Right atrium auricular region (tissue), 2 donors: ENCODE measurements at regions not wholly inside any gene's neighbourhood (a gene's known extent, or its start where the extent isn't known, plus 50 kb on each side); places are given as distances from the start of the nearest gene placed in this dataset.

Experiments
- DNase-seq: peaks from one replicate; pipeline ENCODE4 v3.0.0-alpha.2; 2019; ENCODE audit warnings: low spot score
- H3K27ac ChIP-seq, 2 donors: fragments of 200-600 bp; sonication (generic); 1 replicate in 1 of 2; 2 replicates in 1 of 2; pipeline ENCODE4 v1.5.1; 2016 to 2019
- H3K27me3 ChIP-seq, 2 donors: fragments of 200-600 bp; sonication (generic); one replicate each; pipeline versions ENCODE4 v1.5.1 to v1.6.0; 2017 to 2019
- H3K36me3 ChIP-seq: fragments of 200-600 bp; sonication (generic); one replicate; pipeline ENCODE4 v1.5.1; 2016
- H3K4me1 ChIP-seq, 2 donors: fragments of 200-600 bp; sonication (generic); one replicate each; pipeline versions ENCODE4 v1.5.1 to v1.6.0; 2017 to 2019
- H3K4me3 ChIP-seq, 2 donors: fragments of 200-600 bp; sonication (generic); 1 replicate in 1 of 2; 2 replicates in 1 of 2; pipeline ENCODE4 v1.5.1; 2017 to 2019; ENCODE audit warnings: mild to moderate bottlenecking in 1 of 2, moderate library complexity in 1 of 2
- H3K9me3 ChIP-seq, 2 donors: fragments of 200-600 bp; sonication (generic); one replicate each; pipeline ENCODE4 v1.5.1; 2019
- TF ChIP-seq, protein P1 (sequence below), 2 donors: fragments of 200-600 bp; sonication (generic); IDR thresholded peaks; one replicate each; pipeline ENCODE4 v1.5.1; 2019; ENCODE audit warnings: antibody characterized with exemption in 2 of 2

DNA sequence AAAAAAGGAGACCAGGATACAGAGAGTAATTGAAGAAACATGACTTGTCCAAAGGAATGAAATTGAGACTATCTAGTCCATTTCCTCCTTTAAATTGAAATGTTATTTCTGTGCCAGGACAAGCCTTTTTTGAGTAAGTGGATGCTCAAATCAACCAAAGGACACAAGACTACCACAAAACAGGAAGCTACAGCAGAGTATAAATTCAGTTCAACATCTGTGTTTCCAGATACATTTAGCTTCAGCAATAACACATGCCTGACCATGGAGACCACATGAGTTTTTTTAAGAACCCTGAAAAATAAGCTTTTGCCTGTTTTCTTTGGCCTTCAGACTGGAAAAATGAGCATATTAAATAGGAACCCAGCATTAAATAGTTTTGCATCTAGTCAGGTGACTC, 707.5 kb downstream of the ZWINT start:
- H3K9me3 ChIP-seq, result no peaks in the 10 kb centered on the region
- no peaks in the 10 kb centered on the region for H3K36me3 ChIP-seq
- no peak overlapping the region for H3K4me3 ChIP-seq
- TF ChIP-seq, protein P1, sequence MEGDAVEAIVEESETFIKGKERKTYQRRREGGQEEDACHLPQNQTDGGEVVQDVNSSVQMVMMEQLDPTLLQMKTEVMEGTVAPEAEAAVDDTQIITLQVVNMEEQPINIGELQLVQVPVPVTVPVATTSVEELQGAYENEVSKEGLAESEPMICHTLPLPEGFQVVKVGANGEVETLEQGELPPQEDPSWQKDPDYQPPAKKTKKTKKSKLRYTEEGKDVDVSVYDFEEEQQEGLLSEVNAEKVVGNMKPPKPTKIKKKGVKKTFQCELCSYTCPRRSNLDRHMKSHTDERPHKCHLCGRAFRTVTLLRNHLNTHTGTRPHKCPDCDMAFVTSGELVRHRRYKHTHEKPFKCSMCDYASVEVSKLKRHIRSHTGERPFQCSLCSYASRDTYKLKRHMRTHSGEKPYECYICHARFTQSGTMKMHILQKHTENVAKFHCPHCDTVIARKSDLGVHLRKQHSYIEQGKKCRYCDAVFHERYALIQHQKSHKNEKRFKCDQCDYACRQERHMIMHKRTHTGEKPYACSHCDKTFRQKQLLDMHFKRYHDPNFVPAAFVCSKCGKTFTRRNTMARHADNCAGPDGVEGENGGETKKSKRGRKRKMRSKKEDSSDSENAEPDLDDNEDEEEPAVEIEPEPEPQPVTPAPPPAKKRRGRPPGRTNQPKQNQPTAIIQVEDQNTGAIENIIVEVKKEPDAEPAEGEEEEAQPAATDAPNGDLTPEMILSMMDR (IDR thresholded peaks at IDR 0.05), result no peak
- H3K27ac ChIP-seq, result no peak overlapping the region
- no peaks in the 10 kb centered on the region for H3K27me3 ChIP-seq
- no peak for DNase-seq
- no peaks in the 10 kb centered on the region for H3K4me1 ChIP-seq

DNA sequence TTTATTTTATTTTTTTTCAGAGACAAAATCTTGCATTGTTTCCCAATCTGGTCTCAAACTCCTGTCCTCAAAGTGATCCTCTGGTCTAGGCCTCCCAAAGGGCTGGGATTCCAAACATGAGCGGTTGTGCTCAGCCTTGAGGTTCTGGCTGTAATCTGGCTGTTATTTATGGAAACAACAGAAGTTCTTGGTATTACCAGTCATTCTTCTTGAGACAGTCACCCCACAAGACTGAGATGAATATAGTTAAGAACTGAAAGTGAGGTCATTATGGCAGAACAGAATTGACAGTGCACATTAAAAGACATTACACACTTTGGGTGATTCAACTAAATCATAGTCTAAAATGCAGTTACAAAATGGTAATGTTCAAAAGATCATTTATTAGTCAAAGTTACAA, 719.5 kb downstream of the ZWINT start:
- Histone ChIP-seq H3K27ac (no peak overlapping the region), H3K9me3 (no peaks in the 10 kb centered on the region), H3K27me3 (no peaks in the 10 kb centered on the region), H3K36me3 (no peaks in the 10 kb centered on the region), H3K4me1 (no peaks in the 10 kb centered on the region), H3K4me3 (no peak overlapping the region)
- TF ChIP-seq, protein P1 (IDR thresholded peaks at IDR 0.05), result no peak
- DNase-seq, result no peak

GRCh38 chr10:55631071-55631654, 729.9 kb downstream of the ZWINT start:
- H3K4me1 ChIP-seq, result peaks cover 0 to 24% of the 10 kb centered on the region in 2 donors
- no peaks in the 10 kb centered on the region for H3K27me3 ChIP-seq
- H3K9me3 ChIP-seq, result no peaks in the 10 kb centered on the region
- H3K36me3 ChIP-seq, result no peaks in the 10 kb centered on the region
- peak; percentile 60 for DNase-seq
- TF ChIP-seq, protein P1 (IDR thresholded peaks at IDR 0.05), result peak; percentile 46 to 83
- H3K27ac ChIP-seq, result no peak overlapping the region
- H3K4me3 ChIP-seq, result peak overlapping the region; percentile 44 to 54

DNA sequence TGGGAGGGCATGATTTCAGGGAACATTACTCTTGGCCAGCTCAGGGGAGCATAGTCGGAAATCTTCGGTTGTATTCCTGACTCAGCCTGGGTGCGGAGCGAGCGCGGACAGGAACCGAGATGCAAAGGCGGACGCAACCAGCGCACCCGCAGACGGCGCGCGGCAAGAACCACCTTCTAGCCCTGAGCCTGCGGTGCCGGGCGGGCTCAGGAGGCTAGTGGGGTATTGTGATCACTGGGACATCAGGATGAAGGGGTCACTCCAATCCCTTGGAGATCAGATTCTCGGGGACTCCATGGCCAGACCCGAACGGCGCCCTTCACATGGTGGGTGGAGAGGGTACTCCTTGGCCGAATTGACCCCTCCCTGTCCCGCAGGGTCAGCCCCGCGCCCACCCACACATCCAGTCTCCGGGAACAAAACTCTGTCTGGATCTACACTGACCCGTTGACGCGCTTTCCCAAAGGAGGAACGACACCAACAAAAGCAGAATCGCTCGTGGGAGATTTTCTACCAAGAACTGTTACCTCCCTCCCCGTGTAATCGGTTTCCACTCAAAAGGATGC, 730.5 kb downstream of the ZWINT start:
- H3K9me3 ChIP-seq, result no peaks in the 10 kb centered on the region
- no peak for DNase-seq
- no peaks in the 10 kb centered on the region for H3K36me3 ChIP-seq
- no peaks in the 10 kb centered on the region for H3K27me3 ChIP-seq
- H3K27ac ChIP-seq, result no peak overlapping the region
- TF ChIP-seq, protein P1 (IDR thresholded peaks at IDR 0.05), result no peak
- peaks cover 0 to 24% of the 10 kb centered on the region in 2 donors for H3K4me1 ChIP-seq
- peak overlapping the region; percentile 44 to 54 for H3K4me3 ChIP-seq

GRCh38 chr10:55629793-55630490, 731.1 kb downstream of the ZWINT start:
- DNase-seq, result no peak
- TF ChIP-seq, protein P1 (IDR thresholded peaks at IDR 0.05), result peak in 1 of 2 donors; percentile 53
- peak overlapping the region in 1 of 2 donors; percentile 54 for H3K4me3 ChIP-seq
- no peaks in the 10 kb centered on the region for H3K36me3 ChIP-seq
- H3K27me3 ChIP-seq, result no peaks in the 10 kb centered on the region
- no peaks in the 10 kb centered on the region for H3K9me3 ChIP-seq
- H3K27ac ChIP-seq, result no peak overlapping the region
- peaks cover 0 to 24% of the 10 kb centered on the region in 2 donors for H3K4me1 ChIP-seq
